K562 (cell line): ENCODE measurements at regions not wholly inside any gene's neighbourhood (a gene's known extent, or its start where the extent isn't known, plus 50 kb on each side); places are given as distances from the start of the nearest gene placed in this dataset.

Experiments used
- ATAC-seq: fragments of 200-7000 bp; cut with Tn5 transposase; 3 replicates; pipeline ENCODE4 v1.9.1; 2020; ENCODE audit warnings: moderate library complexity
- BruUV-seq: library from RNA; stranded (reverse); fragments of 400-500 nt; replicated peaks from 2 replicates; lab custom pipeline; 2021; lab: Mats Ljungman, UMichigan
- CTCF ChIA-PET: fragments of 300-600 bp; formaldehyde crosslinking; extraction: SDS; loops from one replicate; lab custom pipeline; 2021; ENCODE audit warnings: low intra/inter-chr PET ratio; lab: Yijun Ruan, JAX
- POLR2A ChIA-PET: fragments of 300-600, 350-650 bp; sonication (Branson Sonifier 250); formaldehyde crosslinking; extraction: SDS; loops from one replicate; lab custom pipeline; 2021; ENCODE audit warnings: antibody characterized with exemption, inconsistent platforms; lab: Yijun Ruan, JAX
- DNase-seq, 4 experiments: peaks; one replicate each; pipeline versions ENCODE4 v3.0.0 to v3.0.0-alpha.2; 2011 to 2018; ENCODE audit warnings: low spot score in 3 of 4, mixed read lengths in 3 of 4; ENCODE audit errors: extremely low read depth in 1 of 4
- FAIRE-seq: peaks from 2 replicates; lab custom pipeline; 2011; peaks lifted over from hg19 to GRCh38; lab: Jason Lieb, UNC
- H2AFZ ChIP-seq: 2 replicates; pipeline ENCODE4 v1.6.0; 2011; ENCODE audit warnings: low read depth, low read length, control low read depth, inconsistent platforms
- H3K27ac ChIP-seq: fragments of 200-600 bp; 3 replicates; pipeline ENCODE4 v1.8.0; 2011; ENCODE audit warnings: low read depth, mild to moderate bottlenecking, control low read depth, inconsistent platforms, low read length, moderate library complexity, mixed read lengths; ENCODE audit errors: extremely low read depth
- H3K27me3 ChIP-seq, 2 experiments: fragments of 300-600 bp in 1 of 2; 2 replicates in 1 of 2; 3 replicates in 1 of 2; pipeline versions ENCODE4 v1.6.0 to v1.8.0; 2011; ENCODE audit warnings: inconsistent platforms in 2 of 2, low read length in 2 of 2, mild to moderate bottlenecking in 1 of 2, mixed read lengths in 1 of 2, moderate library complexity in 1 of 2; ENCODE audit not compliant: control insufficient read depth in 2 of 2, insufficient read depth in 2 of 2
- H3K36me3 ChIP-seq: fragments of 300-600 bp; 3 replicates; pipeline ENCODE4 v1.8.0; 2011; ENCODE audit warnings: mild to moderate bottlenecking, low read length, inconsistent platforms; ENCODE audit not compliant: control insufficient read depth, insufficient read depth
- H3K4me1 ChIP-seq, 2 experiments: fragments of 200-600 bp in 1 of 2; replicated peaks in 1 of 2; 2 replicates in 1 of 2; 3 replicates in 1 of 2; pipeline versions ENCODE4 v1.5.1 to v1.8.0; 2011; ENCODE audit warnings: inconsistent platforms in 2 of 2, low read length in 2 of 2, mild to moderate bottlenecking in 1 of 2, mixed read lengths in 1 of 2, moderate library complexity in 1 of 2; ENCODE audit not compliant: control insufficient read depth in 2 of 2, insufficient read depth in 2 of 2
- H3K4me2 ChIP-seq: 2 replicates; pipeline ENCODE4 v1.6.1; 2011; ENCODE audit warnings: low read length, control low read depth, inconsistent platforms, mixed read lengths; ENCODE audit not compliant: insufficient read depth
- H3K4me3 ChIP-seq: fragments of 200-600 bp; sonication (generic), shearing (Covaris generic); 2 replicates; pipeline ENCODE4 v1.5.1; 2016; ENCODE audit warnings: control low read depth, inconsistent platforms
- H3K79me2 ChIP-seq: fragments of 200-600 bp; 3 replicates; pipeline ENCODE4 v1.8.0; 2011; ENCODE audit warnings: low read length, inconsistent platforms; ENCODE audit not compliant: control insufficient read depth, insufficient read depth
- H3K9ac ChIP-seq, 2 experiments: 2 replicates each; pipeline versions ENCODE4 v1.6.0 to v1.6.1; 2011; ENCODE audit warnings: low read depth in 2 of 2, low read length in 2 of 2, control low read depth in 1 of 2, inconsistent platforms in 1 of 2, mild to moderate bottlenecking in 1 of 2, mixed read lengths in 1 of 2; ENCODE audit not compliant: insufficient read depth in 1 of 2
- H3K9me1 ChIP-seq: one replicate; pipeline ENCODE4 v1.6.0; 2011; ENCODE audit warnings: inconsistent platforms, mild to moderate bottlenecking, low read length, moderate library complexity; ENCODE audit not compliant: control insufficient read depth, insufficient read depth
- H3K9me3 ChIP-seq: replicated peaks from 2 replicates; pipeline ENCODE4 v1.5.1; 2011; ENCODE audit warnings: low read depth, low read length, inconsistent platforms; ENCODE audit not compliant: control insufficient read depth, insufficient read depth
- H4K20me1 ChIP-seq: replicated peaks from 2 replicates; pipeline ENCODE4 v1.6.1; 2011; ENCODE audit warnings: low read length, inconsistent platforms, mixed read lengths; ENCODE audit not compliant: control insufficient read depth, insufficient read depth
- BMI1 ChIP-seq: fragments of 150-350 bp; IDR thresholded peaks from 2 replicates; pipeline ENCODE4 v1.6.1; 2014; ENCODE audit warnings: low read length
- E2F3 ChIP-seq: fragments of 250-450 bp; sonication (Bioruptor Pico); IDR thresholded peaks from 2 replicates; pipeline ENCODE4 v1.4.0; 2020; ENCODE audit warnings: mild to moderate bottlenecking
- HNRNPH1 ChIP-seq: fragments of 200-400 bp; formaldehyde crosslinking; optimal IDR thresholded peaks from 2 replicates; pipeline ENCODE3; 2017; ENCODE audit warnings: low read depth, mild to moderate bottlenecking, low read length, moderate library complexity
- LEF1 ChIP-seq: fragments of 450-650 bp; IDR thresholded peaks from 2 replicates; pipeline ENCODE4 v1.6.1; 2016; ENCODE audit warnings: mild to moderate bottlenecking
- MCM5 ChIP-seq: fragments of 450-650 bp; IDR thresholded peaks from 2 replicates; pipeline ENCODE4 v1.6.1; 2016; ENCODE audit warnings: low read depth
- OTX1 ChIP-seq: fragments of 450-650 bp; formaldehyde crosslinking; IDR thresholded peaks from 2 replicates; pipeline ENCODE4 v1.4.0; 2022; ENCODE audit warnings: mild to moderate bottlenecking
- PHF21A ChIP-seq: fragments of 450-650 bp; IDR thresholded peaks from 2 replicates; pipeline ENCODE4 v1.6.1; 2017; ENCODE audit warnings: low read depth, borderline replicate concordance
- SMAD3 ChIP-seq: fragments of 450-650 bp; formaldehyde crosslinking; conservative IDR thresholded peaks from 2 replicates; pipeline ENCODE4 v1.4.0; 2020; ENCODE audit warnings: mild to moderate bottlenecking
- ZBED1 ChIP-seq: IDR thresholded peaks from 2 replicates; pipeline ENCODE4 v1.6.1; 2014
- ZBTB33 ChIP-seq: sonication (generic); formaldehyde crosslinking; IDR thresholded peaks from 2 replicates; pipeline ENCODE4 v1.8.1; 2023; ENCODE audit warnings: mild to moderate bottlenecking, missing genetic modification reagents
- ZEB2 ChIP-seq: fragments of 450-650 bp; IDR thresholded peaks from 2 replicates; pipeline ENCODE4 v1.6.1; 2016
- ZNF134 ChIP-seq: fragments of 250-450 bp; sonication (Bioruptor Pico); conservative IDR thresholded peaks from 2 replicates; pipeline ENCODE4 v1.4.0; 2020
- ZNF143 ChIP-seq: sonication (generic); formaldehyde crosslinking; IDR thresholded peaks from 2 replicates; pipeline ENCODE4 v1.9.0; 2022; ENCODE audit warnings: mild to moderate bottlenecking, missing genetic modification reagents
- ZNF239 ChIP-seq: fragments of 250-450 bp; sonication (Bioruptor Pico); IDR thresholded peaks from 2 replicates; pipeline ENCODE4 v1.4.0; 2020; ENCODE audit warnings: mild to moderate bottlenecking
- ZNF511 ChIP-seq: sonication (generic); formaldehyde crosslinking; IDR thresholded peaks from 2 replicates; pipeline ENCODE4 v1.8.0; 2022; ENCODE audit warnings: mild to moderate bottlenecking, missing genetic modification reagents
- ZNF561 ChIP-seq: fragments of 450-650 bp; formaldehyde crosslinking; conservative IDR thresholded peaks from 2 replicates; pipeline ENCODE4 v1.4.0; 2020; ENCODE audit warnings: mild to moderate bottlenecking, moderate library complexity
- WGBS: fragments of 100-300 bp; shearing (Covaris generic); methylation state at CpG from one replicate; pipeline ENCODE4 v1.1.6; 2016; ENCODE audit warnings: low coverage, mixed read lengths; ENCODE audit not compliant: insufficient coverage; ENCODE audit errors: missing lambda C conversion rate; 5-methylcytosine and 5-hydroxymethylcytosine counted together
- in situ Hi-C: fragments of 300-500 bp; cut with MboI; formaldehyde crosslinking; loops from 4 replicates; pipeline ENCODE4 v1.15.0; 2018; ENCODE audit warnings: inconsistent platforms, mixed read lengths
- intact Hi-C: fragments of 100-400 bp; cut with micrococcal nuclease; formaldehyde crosslinking; loops from 2 replicates; pipeline ENCODE4 v1.14.2; 2022
- TF ChIP-seq, protein P1 (sequence below): fragments of 450-650 bp; IDR thresholded peaks from 2 replicates; pipeline ENCODE4 v1.7.1; 2018; ENCODE audit warnings: mild to moderate bottlenecking, low read depth; ENCODE audit not compliant: partially characterized antibody

GRCh38 chr6:92915466-92915865 lies 503.9 kb downstream of the EPHA7 start:
- Histone ChIP-seq H4K20me1 (no peaks in the 10 kb centered on the region), H3K4me1 (no peaks in the 10 kb centered on the region), H3K9me3 (no peaks in the 10 kb centered on the region; the same call in 1 of the 2 replicates), H3K79me2 (no peaks in the 10 kb centered on the region), H2AFZ (no peak overlapping the region), H3K27ac (no peak overlapping the region), H3K9me1 (no peaks in the 10 kb centered on the region), H3K4me3 (no peak overlapping the region), H3K27me3 (no peaks in the 10 kb centered on the region), H3K4me2 (no peak overlapping the region), H3K9ac (no peak overlapping the region), H3K36me3 (no peaks in the 10 kb centered on the region)
- ChIA-PET CTCF (no interaction called here), POLR2A (no interaction called here)
- WGBS = 0% methylated on average over 2 of the region's 2 CpGs
- no peak for DNase-seq
- BruUV-seq = no TSS peak
- ATAC-seq = no peak
- FAIRE-seq = no peak
- no peak for TF ChIP-seq SMAD3 (CRISPR knock-in tag)
- no peak for TF ChIP-seq BMI1
- TF ChIP-seq HNRNPH1 = no peak
- TF ChIP-seq ZNF134 (CRISPR knock-in tag) = no peak
- TF ChIP-seq ZBED1 = no peak
- no peak for TF ChIP-seq OTX1
- TF ChIP-seq PHF21A = no peak
- TF ChIP-seq, protein P1, sequence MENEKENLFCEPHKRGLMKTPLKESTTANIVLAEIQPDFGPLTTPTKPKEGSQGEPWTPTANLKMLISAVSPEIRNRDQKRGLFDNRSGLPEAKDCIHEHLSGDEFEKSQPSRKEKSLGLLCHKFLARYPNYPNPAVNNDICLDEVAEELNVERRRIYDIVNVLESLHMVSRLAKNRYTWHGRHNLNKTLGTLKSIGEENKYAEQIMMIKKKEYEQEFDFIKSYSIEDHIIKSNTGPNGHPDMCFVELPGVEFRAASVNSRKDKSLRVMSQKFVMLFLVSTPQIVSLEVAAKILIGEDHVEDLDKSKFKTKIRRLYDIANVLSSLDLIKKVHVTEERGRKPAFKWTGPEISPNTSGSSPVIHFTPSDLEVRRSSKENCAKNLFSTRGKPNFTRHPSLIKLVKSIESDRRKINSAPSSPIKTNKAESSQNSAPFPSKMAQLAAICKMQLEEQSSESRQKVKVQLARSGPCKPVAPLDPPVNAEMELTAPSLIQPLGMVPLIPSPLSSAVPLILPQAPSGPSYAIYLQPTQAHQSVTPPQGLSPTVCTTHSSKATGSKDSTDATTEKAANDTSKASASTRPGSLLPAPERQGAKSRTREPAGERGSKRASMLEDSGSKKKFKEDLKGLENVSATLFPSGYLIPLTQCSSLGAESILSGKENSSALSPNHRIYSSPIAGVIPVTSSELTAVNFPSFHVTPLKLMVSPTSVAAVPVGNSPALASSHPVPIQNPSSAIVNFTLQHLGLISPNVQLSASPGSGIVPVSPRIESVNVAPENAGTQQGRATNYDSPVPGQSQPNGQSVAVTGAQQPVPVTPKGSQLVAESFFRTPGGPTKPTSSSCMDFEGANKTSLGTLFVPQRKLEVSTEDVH = no peak
- no peak for TF ChIP-seq ZNF239
- TF ChIP-seq E2F3 (CRISPR knock-in tag) = no peak
- TF ChIP-seq ZNF511 (CRISPR knock-in tag) = no peak
- TF ChIP-seq ZBTB33 (CRISPR knock-in tag) = no peak
- TF ChIP-seq ZNF143 = no peak
- TF ChIP-seq MCM5 = no peak
- TF ChIP-seq LEF1 = no peak
- no peak for TF ChIP-seq ZNF561 (CRISPR knock-in tag)
- no peak for TF ChIP-seq ZEB2
- intact Hi-C loops = no loop called here
- in situ Hi-C loops = no loop called here
